ENCODE measurements at regions not wholly inside any gene's neighbourhood (a gene's known extent, or its start where the extent isn't known, plus 50 kb on each side); places are given as distances from the start of the nearest gene placed in this dataset.

DNA sequence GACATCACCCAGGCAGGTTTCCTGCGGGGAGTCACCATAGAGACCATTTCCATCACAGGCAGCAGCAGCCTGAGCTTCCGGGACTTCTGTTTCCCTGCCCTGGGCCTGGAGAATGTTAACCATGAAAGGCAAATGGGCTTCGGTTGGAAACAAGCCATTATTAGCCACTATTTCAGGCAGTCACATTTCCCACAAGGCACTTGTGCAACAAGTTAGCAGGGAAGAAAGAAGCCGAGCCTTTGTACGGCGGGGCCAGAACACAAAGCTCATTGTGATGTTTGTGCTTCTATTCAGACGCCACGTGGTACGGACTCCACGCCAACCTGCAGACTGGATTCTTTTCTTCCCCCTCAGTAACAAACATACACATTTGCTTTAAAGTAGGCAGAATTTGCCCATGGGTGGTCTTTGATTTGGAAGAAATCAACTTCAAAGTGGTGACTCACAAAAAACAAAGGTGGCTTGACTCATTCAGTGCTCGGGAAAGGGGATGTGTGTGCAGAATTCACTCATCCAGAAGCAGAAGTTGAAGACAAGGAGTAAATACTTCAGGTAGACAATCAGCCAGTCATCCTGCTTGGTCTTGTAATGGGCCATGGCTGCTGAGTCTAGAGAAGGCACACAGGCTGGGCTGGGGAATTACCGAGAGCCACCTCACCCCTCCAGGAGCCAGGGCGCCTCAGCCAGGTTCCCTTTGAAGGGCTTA is 154.2 kb upstream of the PRMT8 start:
- TF ChIP-seq PPARA (CRISPR knock-in tag; IDR thresholded peaks at IDR 0.05; ENCODE audit: borderline replicate concordance) (no peak), OSR1 (CRISPR knock-in tag; IDR thresholded peaks at IDR 0.05) (no peak), ZFP30 (CRISPR knock-in tag; IDR thresholded peaks at IDR 0.05) (no peak), CSRNP3 (CRISPR knock-in tag; IDR thresholded peaks at IDR 0.05) (no peak), ARNTL (CRISPR knock-in tag; IDR thresholded peaks at IDR 0.05; ENCODE audit: borderline replicate concordance, low read depth) (no peak), ZNF565 (CRISPR knock-in tag; conservative IDR thresholded peaks at IDR 0.05; ENCODE audit: low read depth) (no peak)
- TF ChIP-seq, protein P1, sequence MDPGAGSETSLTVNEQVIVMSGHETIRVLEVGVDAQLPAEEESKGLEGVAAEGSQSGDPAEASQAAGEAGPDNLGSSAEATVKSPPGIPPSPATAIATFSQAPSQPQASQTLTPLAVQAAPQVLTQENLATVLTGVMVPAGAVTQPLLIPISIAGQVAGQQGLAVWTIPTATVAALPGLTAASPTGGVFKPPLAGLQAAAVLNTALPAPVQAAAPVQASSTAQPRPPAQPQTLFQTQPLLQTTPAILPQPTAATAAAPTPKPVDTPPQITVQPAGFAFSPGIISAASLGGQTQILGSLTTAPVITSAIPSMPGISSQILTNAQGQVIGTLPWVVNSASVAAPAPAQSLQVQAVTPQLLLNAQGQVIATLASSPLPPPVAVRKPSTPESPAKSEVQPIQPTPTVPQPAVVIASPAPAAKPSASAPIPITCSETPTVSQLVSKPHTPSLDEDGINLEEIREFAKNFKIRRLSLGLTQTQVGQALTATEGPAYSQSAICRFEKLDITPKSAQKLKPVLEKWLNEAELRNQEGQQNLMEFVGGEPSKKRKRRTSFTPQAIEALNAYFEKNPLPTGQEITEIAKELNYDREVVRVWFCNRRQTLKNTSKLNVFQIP (CRISPR knock-in tag; IDR thresholded peaks at IDR 0.05; ENCODE audit: borderline replicate concordance, low read depth), result no peak

All from SK-N-SH treated with all-trans-retinoic acid at 6 μM for 48 hours (cell line).